SK-MEL-5 (cell line): ENCODE measurements at regions not wholly inside any gene's neighbourhood (a gene's known extent, or its start where the extent isn't known, plus 50 kb on each side); places are given as distances from the start of the nearest gene placed in this dataset.
"Not testable (repeated sequence)": the region's sequence is repeated elsewhere in the genome, so short reads cannot be mapped to it uniquely, and the experiment has no call there.

Source experiments
- DNase-seq: peaks from one replicate; pipeline ENCODE4 v3.0.0-alpha.2; 2016; ENCODE audit warnings: low read depth, low spot score
- in situ Hi-C: cut with HindIII; loops from 2 replicates; pipeline ENCODE4 v1.10.0; 2016; ENCODE audit warnings: low sequenced_read_pairs, high pct_unique_total_duplicates, low pct_unique_long_range_greater_than_20kb

DNA sequence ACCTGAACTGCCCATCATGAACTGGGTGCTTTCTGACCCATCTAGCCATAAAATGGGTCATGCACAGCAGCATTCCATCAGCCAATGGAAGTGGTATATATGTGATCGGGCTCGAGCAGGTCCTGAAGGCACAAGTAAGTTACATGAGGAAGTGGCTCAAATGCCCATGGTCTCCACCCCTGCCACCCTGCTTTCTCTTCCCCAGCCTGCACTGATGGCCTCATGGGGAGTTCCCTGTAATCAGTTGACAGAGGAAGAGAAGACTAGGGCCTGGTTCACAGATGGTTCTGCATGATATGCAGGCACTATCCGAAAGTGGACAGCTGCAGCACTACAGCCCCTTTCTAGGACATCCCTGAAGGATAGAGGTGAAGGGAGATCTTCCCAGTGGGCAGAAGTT is 209.9 kb upstream of the HES1 start:
- DNase-seq, in situ Hi-C loops: not testable (repeated sequence)

DNA sequence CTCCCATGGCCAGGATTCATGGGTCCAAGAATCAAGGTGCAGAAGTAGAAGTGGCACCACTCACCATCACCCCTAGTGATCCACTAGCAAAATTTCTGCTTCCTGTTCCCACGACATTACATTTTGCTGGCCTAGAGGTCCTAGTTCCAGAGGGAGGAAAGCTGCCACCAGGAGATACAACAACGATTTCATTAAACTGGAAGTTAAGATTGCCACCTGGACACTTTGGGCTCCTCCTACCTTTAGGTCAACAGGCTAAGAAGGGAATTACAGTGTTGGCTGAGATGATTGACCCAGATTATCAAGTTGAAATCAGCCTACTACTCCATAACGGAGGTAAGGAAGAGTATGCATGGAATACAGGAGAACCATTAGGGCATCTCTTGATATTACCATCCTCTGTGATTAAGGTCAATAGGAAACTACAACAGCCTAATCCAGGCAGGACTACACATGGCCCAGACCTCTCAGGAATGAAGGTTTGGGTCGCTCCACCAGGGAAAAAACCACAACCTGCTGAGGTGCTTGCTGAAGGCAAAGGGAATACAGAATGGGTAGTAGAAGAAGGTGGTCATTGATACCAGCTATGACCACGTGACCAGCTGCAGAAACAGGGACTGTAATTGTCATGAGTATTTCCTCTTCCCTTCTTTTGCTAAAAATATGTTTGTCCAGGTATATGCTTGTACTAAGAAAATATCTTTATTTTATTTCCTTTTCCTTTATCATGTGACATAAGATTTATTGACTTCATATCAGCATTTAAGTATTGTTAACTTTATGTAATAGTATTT is 208.3 kb upstream of the HES1 start:
- in situ Hi-C loops, DNase-seq: not testable (repeated sequence)

DNA sequence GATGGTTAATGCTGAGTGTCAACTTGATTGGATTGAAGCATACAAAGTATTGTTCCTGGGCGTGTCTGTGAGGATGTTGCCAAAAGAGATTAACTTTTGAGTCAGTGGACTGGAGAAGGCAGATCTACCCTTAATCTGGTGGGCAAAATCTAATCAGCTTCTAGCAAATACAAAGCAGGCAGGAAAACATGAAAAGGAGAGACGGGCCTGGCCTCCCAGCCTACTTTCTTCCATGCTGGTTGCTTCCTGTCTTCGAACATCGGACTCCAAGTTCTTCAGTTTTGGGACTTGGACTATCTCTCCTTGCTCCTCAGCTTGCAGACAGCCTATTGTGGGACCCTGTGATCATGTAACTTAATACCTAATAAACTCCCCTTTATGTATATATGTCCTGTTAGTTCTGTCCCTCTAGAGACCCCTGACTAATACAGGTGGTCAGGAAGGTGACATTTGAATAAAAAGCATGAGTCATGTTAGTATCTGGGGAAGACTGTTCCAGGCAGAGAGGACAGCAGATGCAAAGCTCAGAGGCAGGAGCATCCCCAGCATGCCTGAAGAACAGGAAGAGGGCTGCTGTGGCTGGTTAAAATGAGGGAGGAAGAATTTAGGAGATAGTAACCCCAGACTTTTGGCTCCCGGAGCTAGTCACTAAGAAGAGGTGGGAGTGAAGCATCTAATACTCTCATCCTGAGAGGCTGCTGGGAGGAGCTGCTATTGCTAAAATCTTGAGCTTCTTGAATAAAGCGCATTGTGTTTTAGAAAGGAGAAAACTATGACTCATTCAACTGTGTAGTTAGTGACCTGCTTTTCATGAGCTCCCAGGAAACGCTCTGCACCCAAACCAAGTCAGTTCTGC is 207.4 kb upstream of the HES1 start:
- in situ Hi-C loops, result no loop called here
- peak; percentile 78 for DNase-seq

DNA sequence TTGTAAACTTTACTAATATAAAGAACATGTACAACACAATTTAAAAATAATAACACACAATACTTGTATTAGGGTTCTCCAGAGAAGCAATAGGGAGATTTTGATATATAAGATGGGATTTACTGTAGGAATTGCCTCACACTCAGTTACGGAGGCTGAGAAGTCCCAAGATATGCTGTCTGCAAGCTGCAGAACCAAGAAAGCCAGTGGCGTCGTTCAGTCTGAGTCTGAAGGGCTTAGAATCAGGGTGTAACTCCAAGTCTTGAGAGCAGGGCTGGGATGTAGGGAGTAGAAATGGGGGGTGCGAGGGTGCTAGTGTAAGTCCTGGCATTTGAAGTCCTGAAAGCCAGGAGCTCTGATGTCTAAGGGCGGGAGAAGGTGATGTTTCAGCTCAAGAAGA is 206.6 kb upstream of the HES1 start:
- in situ Hi-C loops, result no loop called here
- DNase-seq, result no peak

DNA sequence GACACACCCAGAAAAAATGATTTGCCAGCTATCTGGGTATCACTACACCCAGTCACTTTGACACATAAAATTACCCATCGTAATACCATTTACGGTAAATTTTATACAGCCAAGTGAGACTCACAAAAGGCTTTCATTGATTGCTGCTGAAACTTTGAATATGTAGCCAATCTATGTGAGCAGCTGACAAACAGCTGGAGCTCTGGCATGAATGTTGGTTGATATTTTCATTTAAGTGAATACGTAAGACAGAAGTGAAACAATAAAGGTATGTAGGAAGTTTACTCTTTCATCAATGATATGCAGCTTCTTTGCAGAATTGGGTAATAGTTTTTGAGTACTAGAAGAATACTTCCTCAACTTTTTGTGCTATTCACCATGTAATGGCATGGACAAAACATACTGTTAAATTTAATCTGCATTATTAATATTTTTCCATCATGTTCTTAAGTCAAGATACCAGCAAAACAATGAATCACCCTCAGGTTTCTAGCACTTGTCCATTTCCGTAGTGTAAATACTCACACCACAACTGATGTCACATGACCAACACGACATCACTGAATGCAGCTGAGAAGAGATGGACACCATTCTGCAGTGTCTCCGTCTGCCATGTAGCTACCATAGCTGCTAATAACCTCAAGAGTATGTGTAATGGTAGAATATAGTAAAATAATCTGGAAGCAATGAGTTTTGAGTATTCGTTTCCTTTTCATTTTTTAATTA is 205.9 kb upstream of the HES1 start:
- in situ Hi-C loops, result no loop called here
- DNase-seq, result no peak

DNA sequence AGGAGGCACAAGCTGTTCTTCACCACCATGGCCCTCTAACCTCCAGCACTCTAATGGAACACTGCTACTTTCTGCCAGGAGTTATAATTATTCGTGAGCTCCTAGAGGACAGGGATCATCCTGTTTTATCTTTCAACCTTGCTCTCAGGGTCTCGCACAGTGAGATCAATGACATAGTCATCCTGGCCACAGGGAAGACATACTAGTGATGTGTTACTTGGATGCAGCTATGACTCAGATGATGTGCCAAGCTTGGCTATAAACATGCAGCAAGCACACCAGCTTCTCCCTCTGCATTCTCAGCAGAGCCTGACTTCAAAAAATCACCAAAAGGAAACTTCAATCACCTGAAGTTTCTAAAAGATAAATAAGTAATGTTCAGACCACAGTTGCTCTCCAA is 203.8 kb upstream of the HES1 start:
- no peak for DNase-seq
- in situ Hi-C loops, result no loop called here

DNA sequence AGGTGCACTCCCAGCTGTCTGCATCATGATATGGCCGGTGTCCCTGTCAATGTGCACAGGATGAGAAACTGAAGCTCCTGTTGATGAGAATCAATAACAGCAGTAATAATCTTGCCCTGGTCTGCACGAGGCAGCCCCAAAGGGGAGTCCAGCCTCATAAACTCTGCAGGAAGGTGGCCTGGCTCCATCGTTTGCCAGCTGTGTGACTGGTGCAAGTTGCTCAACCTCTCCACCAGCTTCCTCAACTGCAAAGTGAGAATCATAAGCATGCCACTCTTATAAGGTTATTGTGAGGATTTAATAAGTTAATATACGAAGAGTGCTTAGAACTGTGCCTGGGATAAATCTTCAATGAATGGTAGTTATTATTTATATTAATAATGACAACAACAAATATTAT is 203.4 kb upstream of the HES1 start:
- DNase-seq, result no peak
- in situ Hi-C loops, result no loop called here

DNA sequence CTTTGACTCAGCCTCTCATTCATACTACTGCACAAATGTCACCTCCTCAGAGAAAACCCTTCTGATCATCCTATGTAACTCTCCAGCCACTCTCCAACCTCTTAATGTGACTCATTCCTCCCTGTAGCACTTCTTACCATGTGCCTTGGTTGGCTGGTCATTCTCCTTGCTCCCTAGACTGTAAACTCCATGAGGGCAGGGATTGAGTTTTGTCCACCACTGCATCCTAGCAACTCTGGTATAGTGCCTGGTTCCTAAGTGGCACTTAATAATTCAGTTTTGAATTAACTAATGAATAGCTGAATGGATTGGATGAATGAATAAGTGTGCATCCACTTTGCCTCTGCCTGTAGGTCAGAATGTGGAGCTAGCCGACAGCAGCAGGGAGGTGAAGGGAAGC is 202.5 kb upstream of the HES1 start:
- in situ Hi-C loops, result no loop called here
- DNase-seq, result no peak

DNA sequence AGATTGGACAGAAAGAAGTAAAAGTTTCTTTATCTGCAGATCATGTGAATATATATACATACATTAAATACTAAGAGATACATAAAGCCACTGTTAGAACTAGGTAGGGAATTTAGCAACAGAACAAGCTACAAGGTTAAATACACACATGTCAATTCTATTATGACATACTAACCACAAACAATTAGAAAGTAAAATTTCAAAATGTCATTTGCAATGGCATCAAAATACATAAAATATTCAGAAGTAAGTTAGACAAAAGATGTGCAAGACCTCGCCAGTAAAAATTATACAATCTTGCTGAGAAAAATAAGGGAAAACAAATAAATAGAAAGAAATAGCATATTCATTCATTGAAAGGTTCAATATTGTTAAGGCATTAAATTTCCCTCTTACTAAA is 200.0 kb upstream of the HES1 start:
- in situ Hi-C loops, result no loop called here
- no peak for DNase-seq

DNA sequence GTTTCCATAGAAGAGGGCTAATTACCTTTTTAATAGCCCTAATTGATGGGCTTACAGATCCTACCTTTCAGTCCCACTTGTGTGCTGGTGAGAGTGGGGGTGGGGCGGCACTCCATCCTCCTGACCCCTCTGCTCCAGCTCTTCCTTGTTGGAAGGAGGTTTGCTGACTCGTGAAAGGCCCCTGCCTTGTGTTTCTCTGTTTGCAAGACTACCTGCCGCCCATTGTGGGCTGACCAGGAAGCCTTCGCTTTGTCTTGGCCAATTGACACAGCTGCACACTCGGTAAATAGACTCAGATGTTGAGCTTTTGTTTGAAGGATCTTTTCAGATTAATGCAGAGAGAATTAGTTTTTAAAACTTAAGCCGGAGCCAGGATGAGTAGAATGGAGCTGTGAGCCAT is 197.3 kb upstream of the HES1 start:
- in situ Hi-C loops, result no loop called here
- DNase-seq, result no peak

DNA sequence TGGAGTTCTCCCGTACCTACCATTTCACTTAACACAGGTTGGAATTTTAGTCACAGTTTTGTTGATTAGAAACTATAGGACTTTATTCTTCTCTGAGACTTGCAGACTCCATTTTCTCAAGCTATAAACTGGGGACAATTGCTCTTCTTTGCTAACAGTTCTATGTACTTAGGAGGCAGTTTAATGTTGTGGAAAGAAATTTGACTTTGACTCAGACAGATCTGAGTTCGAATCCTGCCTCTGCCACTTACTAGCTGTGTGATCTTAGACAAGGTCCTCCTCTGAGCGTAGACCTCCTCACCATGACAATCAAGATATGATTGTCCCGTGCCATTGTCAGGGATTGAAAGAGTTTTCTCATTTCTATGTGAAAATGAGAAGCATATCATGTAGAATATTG is 196.4 kb upstream of the HES1 start:
- DNase-seq, result no peak
- in situ Hi-C loops, result no loop called here

DNA sequence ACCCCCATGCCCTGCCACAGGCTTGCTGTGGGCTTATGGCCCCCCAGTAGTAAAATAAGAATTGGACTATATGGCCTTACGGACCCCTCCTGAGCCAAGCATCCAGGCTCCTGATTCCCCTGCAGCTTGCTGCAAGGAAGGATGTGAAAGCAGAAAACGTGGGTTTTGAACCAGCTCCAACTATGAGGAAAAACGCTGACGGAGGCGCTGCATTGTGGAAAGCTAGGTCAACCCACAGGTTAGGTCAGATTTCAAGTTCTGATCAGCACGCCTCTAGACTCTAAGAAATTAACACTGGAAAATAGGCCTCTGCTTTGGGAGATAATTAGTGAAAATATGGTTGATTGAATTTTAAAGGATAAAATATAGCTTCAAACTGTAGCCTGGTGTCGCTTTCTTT is 195.4 kb upstream of the HES1 start:
- in situ Hi-C loops, result no loop called here
- no peak for DNase-seq

DNA sequence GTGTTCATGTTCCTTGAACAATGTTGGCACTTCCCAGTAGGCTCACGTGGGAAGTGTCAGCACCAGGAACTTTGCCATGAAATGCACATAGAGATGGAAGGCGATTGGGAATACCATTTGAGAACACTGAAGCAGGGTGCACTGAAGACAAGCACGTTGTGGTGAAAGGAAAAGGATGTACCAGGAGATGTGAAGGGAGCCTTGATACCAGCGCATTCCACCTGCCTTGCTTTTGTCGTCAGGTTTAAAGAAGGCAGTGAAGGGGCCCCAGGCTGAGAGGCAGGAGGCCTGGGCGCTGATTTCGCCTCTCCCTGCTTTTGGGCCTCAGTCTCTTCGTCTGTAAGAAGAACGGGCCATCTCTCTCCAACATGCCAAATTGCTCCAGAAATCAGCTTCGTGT is 194.5 kb upstream of the HES1 start:
- DNase-seq, result no peak
- in situ Hi-C loops, result no loop called here

DNA sequence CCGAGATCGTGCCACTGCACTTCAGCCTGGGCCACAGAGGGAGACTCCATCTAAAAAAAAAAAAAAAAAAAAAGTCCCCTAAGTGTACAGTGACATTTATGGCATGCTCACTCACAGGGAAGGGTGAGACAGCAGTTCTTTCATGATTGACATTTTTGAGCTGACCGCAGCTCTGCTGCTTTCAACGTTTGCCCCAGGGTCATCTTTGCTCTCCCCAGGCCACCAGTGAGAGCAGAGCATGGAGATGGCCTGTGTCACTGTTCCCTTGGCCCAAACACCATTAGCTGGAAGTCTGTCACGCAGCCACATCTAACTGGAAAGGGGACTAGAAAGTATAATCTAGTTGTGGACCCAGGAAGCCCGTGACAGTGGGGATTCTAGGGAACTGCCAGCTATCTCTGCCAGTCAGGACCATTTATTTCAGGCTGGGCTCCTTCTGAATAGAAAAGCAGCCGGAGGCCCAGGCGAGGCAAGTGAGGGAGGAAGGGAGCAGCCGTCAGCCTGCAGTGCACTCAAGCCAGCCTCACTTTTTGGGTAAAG is 193.4 kb upstream of the HES1 start:
- in situ Hi-C loops, result no loop called here
- DNase-seq, result peak; percentile 35

DNA sequence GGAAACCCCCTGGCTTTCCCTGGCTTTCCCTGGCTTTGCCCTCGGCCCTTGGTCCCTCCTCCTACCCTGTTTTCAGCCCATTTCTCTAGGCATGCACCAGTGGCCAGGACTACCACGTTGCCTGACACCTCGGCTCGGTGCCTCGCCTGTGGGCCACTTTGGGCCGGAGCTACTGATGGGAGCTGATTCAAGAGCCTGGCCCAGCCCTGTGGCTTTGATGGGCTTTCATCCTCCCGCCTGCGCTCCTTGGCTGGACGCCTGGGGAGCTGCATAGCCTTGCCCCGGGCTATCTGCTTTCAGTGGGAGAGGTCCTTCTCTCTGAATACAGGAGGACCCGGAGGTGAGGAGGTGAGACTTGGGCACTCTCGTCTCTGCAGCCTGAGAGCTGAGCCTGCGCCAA is 192.7 kb upstream of the HES1 start:
- no peak for DNase-seq

DNA sequence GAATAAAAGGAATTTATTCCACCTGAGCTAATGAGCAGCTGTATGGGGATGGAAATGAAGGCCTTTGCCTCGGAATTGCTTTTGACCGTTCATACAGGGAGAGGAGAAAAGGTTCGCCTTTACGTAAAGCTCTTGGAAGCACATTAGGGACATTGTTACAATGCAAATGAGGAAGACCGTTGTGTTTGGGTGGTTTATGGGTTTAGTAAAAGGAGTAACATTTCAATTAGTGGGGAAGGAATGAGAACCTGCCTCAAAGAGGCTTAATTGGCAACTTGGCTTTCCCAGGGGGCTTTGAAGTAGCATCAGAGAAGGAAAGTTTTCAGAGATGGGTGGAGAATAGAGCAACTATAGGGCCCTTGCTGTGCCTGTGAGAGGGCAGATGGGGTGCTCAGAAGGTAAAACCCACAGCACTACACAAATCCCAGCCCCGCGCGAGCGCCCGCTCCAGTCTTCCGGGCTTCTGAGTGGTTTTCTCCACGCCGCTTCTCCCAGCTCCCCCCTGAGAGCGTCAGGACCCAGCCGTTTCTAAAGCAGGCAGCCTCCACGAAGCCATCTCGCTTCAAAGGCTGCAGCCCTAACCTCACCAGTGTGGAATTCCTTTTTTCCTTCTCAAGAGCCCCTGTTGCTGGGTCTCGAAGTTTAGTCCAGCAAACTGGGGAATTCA is 192.0 kb upstream of the HES1 start:
- in situ Hi-C loops, result no loop called here

More for the DNA sequence above, 192.7 kb upstream of the HES1 start:
- in situ Hi-C loops, result no loop called here

DNA sequence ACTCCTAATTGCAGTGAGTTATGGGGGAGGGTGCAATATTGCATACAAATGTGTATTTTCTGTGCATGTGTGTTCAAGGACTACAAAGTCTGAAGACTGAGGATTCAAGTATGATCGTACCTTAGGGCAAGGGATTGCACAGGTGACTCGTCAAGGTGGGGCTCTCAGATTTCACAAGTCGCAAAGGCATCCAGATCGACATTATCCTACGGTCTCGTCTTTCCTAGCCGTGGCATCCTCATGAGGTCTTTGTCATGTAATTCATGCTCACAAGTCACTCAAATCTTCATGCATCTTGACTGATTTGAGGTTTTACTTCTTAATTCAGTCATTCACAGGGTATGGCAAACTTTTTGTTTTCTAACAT is 191.4 kb upstream of the HES1 start:
- no peak for DNase-seq
- in situ Hi-C loops, result no loop called here

More for the DNA sequence above, 192.0 kb upstream of the HES1 start:
- DNase-seq, result no peak

DNA sequence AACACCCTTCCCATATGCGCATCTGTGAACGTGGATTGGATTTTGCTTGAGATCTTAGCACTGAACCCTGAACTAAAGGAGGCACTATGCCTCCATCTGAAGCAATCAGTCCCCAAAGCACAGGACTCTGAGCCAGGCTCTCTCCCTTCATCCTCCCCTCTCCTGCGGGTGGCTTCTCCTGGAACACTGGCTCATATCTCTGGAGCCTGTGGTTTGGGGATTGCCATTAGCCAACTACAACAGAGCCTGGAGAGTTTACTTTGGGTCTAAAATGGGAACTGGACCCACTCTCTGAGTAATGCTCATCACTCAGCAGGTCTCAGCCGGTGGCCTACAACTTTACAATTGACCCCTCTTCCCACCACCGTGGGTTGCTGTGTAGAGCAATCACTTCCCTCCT is 190.8 kb upstream of the HES1 start:
- in situ Hi-C loops, result no loop called here
- no peak for DNase-seq
